ENCODE measurements at regions not wholly inside any gene's neighbourhood (a gene's known extent, or its start where the extent isn't known, plus 50 kb on each side); places are given as distances from the start of the nearest gene placed in this dataset.

DNA sequence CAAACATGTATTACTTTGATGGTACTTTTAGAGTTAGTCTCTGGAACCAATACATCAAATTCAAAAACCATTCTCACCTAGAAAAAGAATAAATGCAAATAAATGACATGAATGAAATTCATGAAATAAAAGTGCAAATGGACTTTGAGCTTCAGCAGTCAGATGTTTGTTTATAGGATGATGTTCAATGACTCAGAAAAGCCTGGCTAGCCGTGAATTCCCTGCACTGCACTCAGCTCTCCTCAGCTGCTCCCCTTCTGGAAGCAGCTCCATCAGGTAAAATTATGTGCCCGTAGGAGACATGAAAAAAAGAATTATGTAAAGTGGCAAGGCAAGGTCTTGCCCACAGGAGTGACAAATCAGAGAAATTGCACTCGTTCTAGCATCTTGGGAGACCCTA is 390.6 kb downstream of the GPM6A start:
- H3K36me3 ChIP-seq = no peaks in the 10 kb centered on the region
- no peaks in the 10 kb centered on the region for H3K4me1 ChIP-seq
- intact Hi-C loops (cut with DNase I; ENCODE audit: low total_unique reads) (no loop called here), in situ Hi-C loops (cut with MboI; ENCODE audit: low sequenced_read_pairs in 4 of 4) (no loop called here)
- no peak for TF ChIP-seq POLR2A (IDR thresholded peaks at IDR 0.05)
- TF ChIP-seq, protein P1, sequence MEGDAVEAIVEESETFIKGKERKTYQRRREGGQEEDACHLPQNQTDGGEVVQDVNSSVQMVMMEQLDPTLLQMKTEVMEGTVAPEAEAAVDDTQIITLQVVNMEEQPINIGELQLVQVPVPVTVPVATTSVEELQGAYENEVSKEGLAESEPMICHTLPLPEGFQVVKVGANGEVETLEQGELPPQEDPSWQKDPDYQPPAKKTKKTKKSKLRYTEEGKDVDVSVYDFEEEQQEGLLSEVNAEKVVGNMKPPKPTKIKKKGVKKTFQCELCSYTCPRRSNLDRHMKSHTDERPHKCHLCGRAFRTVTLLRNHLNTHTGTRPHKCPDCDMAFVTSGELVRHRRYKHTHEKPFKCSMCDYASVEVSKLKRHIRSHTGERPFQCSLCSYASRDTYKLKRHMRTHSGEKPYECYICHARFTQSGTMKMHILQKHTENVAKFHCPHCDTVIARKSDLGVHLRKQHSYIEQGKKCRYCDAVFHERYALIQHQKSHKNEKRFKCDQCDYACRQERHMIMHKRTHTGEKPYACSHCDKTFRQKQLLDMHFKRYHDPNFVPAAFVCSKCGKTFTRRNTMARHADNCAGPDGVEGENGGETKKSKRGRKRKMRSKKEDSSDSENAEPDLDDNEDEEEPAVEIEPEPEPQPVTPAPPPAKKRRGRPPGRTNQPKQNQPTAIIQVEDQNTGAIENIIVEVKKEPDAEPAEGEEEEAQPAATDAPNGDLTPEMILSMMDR (IDR thresholded peaks at IDR 0.05 in 4 of 5, conservative IDR thresholded peaks at IDR 0.05 in 1 of 5) = no peak
- no peak overlapping the region for H3K4me3 ChIP-seq
- no peak for ATAC-seq
- H3K9me3 ChIP-seq = no peaks in the 10 kb centered on the region
- no peak overlapping the region for H3K27ac ChIP-seq
- DNase-seq = no peak
- no peaks in the 10 kb centered on the region for H3K27me3 ChIP-seq

DNA sequence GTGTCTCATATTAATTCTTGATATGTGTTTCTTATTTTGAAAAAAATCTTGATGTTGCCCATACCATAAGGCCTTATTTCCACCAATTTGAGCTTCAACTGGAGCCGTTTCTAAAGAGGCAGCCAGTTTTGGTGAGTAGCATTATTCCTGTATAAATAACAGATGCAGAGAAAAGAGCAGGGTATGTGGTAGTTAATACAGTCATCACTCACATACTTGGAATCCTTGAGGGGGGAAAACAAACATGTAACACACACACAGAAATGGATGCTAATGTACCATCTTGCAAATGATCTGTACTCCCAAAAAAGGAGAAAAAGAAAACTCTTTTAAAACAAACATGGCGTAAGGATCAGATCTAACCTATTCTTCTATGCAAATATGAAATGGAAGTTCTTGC is 389.7 kb downstream of the GPM6A start:
- no peak overlapping the region for H3K27ac ChIP-seq
- intact Hi-C loops (cut with DNase I; ENCODE audit: low total_unique reads) (no loop called here), in situ Hi-C loops (cut with MboI; ENCODE audit: low sequenced_read_pairs in 4 of 4) (no loop called here)
- H3K27me3 ChIP-seq = no peaks in the 10 kb centered on the region
- no peak for DNase-seq
- H3K4me1 ChIP-seq = no peaks in the 10 kb centered on the region
- H3K4me3 ChIP-seq = no peak overlapping the region
- no peak for TF ChIP-seq POLR2A (IDR thresholded peaks at IDR 0.05)
- TF ChIP-seq, protein P1 (IDR thresholded peaks at IDR 0.05 in 4 of 5, conservative IDR thresholded peaks at IDR 0.05 in 1 of 5) = no peak
- H3K9me3 ChIP-seq = no peaks in the 10 kb centered on the region
- no peak for ATAC-seq
- no peaks in the 10 kb centered on the region for H3K36me3 ChIP-seq

DNA sequence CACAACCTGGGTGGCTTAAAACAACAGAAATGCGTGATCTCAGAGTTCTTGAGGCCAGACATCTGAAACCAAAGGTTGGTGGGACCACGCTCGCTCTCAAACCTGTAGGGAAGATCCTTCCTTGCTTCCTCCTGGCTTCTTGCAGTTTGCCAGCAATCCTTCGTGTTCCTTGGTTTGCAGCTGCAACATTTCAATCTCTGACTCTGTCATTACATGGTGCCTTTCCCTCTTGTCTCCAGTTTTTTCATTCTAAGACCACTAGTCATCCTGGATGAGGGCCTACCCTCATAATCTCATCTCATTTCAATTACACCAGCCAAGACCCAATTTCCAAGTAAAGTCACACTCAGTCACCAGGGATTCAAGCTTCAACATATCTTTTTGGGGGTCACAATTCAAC is 388.0 kb downstream of the GPM6A start:
- no peak for ATAC-seq
- intact Hi-C loops (cut with DNase I; ENCODE audit: low total_unique reads) = no loop called here
- in situ Hi-C loops (cut with MboI; ENCODE audit: low sequenced_read_pairs in 4 of 4) = no loop called here
- Histone ChIP-seq H3K36me3 (no peaks in the 10 kb centered on the region), H3K9me3 (no peaks in the 10 kb centered on the region), H3K4me3 (no peak overlapping the region), H3K4me1 (no peaks in the 10 kb centered on the region), H3K27ac (no peak overlapping the region), H3K27me3 (no peaks in the 10 kb centered on the region)
- TF ChIP-seq POLR2A (IDR thresholded peaks at IDR 0.05) = no peak
- TF ChIP-seq, protein P1 (IDR thresholded peaks at IDR 0.05 in 4 of 5, conservative IDR thresholded peaks at IDR 0.05 in 1 of 5) = no peak
- DNase-seq = no peak

DNA sequence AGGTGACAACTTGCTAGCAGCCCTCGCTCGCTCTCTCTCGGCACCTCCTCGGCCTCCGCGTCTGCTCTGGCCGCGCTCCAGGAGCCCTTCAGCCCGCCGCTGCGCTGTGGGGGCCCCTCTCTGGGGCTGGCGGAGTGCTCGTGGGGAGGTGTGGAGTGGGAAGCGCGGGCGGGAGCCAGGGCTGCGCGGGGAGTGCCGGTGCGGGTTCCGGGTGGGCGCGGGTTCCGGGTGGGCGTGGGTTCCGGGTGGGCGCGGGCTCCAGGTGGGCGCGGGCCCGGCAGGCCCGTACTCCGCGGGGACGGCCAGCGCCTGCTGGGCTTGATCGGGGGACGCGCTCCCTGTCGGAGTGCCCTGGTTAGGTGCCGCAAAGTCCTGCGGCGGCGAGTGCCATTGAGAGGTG is 384.3 kb downstream of the GPM6A start:
- intact Hi-C loops (cut with DNase I; ENCODE audit: low total_unique reads) = no loop called here
- Histone ChIP-seq H3K36me3 (no peaks in the 10 kb centered on the region), H3K4me3 (no peak overlapping the region), H3K27ac (no peak overlapping the region), H3K9me3 (no peaks in the 10 kb centered on the region), H3K27me3 (no peaks in the 10 kb centered on the region), H3K4me1 (no peaks in the 10 kb centered on the region)
- TF ChIP-seq POLR2A (IDR thresholded peaks at IDR 0.05) = no peak
- TF ChIP-seq, protein P1 (IDR thresholded peaks at IDR 0.05 in 4 of 5, conservative IDR thresholded peaks at IDR 0.05 in 1 of 5) = no peak
- in situ Hi-C loops (cut with MboI; ENCODE audit: low sequenced_read_pairs in 4 of 4) = no loop called here
- DNase-seq = no peak
- ATAC-seq = no peak

DNA sequence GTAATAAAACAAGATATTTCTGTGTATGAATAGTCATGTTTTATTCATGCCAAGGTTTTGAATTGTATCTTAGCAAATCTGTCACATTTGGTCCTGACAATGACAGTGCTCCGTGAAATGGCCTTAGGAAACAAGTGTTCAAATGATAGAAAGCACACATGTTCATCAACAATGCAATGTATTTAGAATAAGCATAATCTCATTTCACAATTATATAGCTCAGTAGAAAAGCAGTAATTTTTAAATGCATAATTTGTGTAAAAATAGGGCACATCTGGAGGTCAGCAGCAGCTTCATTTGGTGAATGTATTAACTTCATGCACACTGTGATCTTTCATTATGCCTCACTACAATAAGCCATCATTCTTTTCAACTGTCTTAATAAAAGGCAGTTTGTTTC is 380.4 kb downstream of the GPM6A start:
- no peak overlapping the region for H3K27ac ChIP-seq
- no peaks in the 10 kb centered on the region for H3K4me1 ChIP-seq
- no peaks in the 10 kb centered on the region for H3K36me3 ChIP-seq
- no peaks in the 10 kb centered on the region for H3K27me3 ChIP-seq
- TF ChIP-seq, protein P1 (IDR thresholded peaks at IDR 0.05 in 4 of 5, conservative IDR thresholded peaks at IDR 0.05 in 1 of 5) = no peak
- TF ChIP-seq POLR2A (IDR thresholded peaks at IDR 0.05) = no peak
- DNase-seq = no peak
- ATAC-seq = no peak
- H3K4me3 ChIP-seq = no peak overlapping the region
- intact Hi-C loops (cut with DNase I; ENCODE audit: low total_unique reads) = no loop called here
- H3K9me3 ChIP-seq = no peaks in the 10 kb centered on the region
- in situ Hi-C loops (cut with MboI; ENCODE audit: low sequenced_read_pairs in 4 of 4) = no loop called here

Measured in gastrocnemius medialis (tissue), 4 donors.